Fibroblast of skin of abdomen (primary cell): ENCODE measurements at regions not wholly inside any gene's neighbourhood (a gene's known extent, or its start where the extent isn't known, plus 50 kb on each side); places are given as distances from the start of the nearest gene placed in this dataset.
A peak's percentile ranks its signal among the peaks of the same experiment; 100 is the strongest.
"Not testable (repeated sequence)": the region's sequence is repeated elsewhere in the genome, so short reads cannot be mapped to it uniquely, and the experiment has no call there.

Source experiments
- DNase-seq: peaks from one replicate; pipeline ENCODE4 v3.0.0-alpha.2; 2013

DNA sequence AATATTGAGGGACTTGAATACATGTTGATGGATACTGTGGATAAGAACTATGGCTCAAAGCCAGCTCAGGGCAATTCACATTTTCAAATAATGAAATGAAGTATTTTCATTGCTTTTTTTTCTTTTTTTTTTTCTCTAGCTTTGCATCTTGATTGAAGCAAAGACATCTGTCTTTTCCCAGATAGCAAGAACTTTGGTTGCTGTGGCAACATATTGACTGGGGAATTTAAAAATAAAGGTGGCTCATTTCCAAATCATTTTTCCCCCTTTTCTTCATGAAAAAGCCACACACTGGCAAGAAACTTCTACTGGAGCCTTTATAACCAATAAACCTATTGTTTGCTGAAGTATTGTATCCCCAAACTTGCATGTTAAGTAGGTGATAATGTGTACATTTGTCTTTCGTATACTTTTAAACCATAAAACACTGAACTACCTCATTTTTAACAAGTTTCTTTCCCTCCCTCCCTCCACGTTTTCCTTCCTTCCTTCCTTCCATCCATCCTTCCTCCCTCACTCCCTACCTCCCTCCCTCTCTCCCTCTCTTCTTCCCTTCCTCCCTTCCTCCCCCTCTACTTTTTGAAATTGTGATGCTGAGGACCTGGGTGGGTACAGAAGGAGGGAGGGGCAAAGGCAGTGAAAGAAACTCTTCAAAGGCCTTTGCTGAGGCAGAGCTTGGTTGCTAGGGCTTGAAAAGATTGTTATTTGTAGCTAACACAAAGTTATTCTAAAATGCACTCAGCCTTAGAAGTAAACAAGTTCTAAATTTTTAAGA lies 343.5 kb upstream of the SPRY2 start:
- DNase-seq: no peak

DNA sequence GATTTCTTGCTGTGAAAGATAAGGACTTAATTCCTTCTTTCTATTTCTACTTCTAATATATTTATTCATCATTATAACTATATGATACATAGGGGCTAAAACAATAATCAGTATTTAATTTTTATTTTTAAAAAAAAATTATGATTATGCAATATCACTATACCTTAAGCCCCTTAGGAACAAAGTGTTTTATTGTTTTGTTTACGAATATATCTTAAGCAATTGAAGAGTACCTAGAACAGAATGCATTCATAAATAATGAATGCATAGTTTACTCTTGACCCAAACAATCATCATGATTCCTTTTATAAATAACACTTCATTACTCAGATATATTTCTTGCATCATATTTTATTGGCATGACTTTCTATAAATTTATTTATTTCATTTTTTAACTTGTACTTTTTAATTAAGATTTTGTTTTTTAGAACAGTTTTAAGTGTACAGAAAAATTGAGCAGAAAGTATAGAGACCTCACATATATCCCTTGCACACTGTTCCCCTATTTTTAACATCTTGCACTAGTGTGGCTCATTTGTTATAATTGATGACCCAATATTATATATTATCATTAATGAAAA lies 339.9 kb upstream of the SPRY2 start:
- DNase-seq: no peak

DNA sequence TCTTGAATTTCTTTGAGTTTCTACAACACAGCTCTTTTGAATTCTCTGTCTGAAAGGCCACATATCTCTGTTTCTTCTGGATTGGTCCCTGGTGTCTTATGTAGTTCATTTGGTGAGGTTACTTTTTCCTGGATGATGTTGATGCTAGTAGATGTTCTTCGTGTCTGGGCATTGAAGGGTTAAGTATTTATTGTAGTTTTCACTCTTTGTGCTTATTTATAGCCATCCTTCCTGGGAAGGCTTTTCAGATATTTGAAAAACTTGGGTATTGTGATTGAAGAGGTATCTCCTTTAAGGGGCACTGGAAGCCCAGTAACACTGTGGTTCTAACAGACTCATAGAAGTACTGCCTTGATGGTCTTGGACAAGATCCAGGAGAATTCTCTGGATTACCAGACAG lies 338.5 kb upstream of the SPRY2 start:
- DNase-seq: no peak

DNA sequence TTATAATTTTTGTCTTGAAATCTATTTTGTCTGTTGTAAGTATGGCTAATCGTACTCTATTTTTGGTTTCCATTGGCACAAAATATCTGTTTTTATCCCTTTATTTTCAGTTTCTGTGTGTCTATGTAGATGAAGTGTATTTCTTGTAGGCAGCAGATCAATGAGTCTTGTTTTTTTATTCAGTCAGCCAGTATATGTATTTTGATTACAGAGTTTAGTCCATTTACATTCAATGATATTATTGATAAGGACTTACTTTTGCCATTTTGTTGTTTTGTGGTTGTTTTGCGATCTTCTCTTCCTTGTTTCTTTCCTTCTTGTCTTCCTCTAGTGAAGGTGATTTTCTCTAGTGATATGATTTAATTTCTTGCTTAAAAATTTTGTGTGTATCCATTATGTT lies 336.3 kb upstream of the SPRY2 start:
- DNase-seq: no peak

DNA sequence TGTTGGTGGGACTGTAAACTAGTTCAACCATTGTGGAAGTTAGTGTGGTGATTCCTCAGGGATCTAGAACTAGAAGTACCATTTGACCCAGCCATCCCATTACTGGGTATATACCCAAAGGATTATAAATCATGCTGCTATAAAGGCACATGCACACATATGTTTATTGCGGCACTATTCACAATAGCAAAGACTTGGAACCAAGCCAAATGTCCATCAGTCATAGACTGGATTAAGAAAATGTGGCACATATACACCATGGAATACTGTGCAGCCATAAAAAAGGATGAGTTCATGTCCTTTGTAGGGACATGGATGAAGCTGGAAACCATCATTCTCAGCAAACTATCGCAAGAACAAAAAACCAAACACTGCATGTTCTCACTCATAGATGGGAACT lies 334.5 kb upstream of the SPRY2 start:
- not testable (repeated sequence) for DNase-seq

DNA sequence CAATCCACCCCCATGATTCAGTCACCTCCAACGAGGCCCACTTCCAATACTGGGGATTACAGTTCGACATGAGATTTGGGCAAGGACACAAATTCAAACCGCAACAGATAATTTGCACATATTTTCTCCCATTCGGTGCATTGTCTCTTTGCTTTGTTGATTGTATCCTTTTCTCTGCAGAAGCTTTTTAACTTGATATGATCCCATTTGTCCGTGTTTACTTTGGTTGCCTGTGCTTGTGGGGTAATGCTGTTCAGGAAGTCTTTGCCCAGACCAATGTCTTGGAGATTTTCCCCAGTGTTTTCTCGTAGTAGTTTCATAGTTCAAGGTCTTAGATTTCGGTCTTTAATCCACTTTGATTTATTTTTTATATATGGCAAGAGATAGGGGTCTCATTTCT lies 330.8 kb upstream of the SPRY2 start:
- DNase-seq: no peak

DNA sequence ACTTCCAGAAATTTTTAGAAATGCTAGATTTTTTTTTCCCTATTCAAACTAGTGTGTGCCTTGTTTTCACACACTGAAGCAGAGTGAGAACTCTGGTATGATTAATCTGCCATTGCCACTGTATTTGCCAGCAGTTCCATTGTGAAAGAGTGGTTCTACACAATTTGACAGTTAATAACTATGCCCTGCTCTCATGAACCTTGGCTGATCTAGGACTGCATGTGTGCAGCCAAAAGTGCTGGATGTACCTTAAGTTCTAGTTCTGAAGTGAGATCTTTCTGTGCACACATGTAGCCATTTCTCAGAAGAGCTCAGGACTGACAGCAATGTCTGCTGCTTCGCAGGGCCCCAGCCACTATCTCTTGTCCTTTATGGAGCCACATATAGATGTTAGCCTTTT lies 328.2 kb upstream of the SPRY2 start:
- DNase-seq: no peak

DNA sequence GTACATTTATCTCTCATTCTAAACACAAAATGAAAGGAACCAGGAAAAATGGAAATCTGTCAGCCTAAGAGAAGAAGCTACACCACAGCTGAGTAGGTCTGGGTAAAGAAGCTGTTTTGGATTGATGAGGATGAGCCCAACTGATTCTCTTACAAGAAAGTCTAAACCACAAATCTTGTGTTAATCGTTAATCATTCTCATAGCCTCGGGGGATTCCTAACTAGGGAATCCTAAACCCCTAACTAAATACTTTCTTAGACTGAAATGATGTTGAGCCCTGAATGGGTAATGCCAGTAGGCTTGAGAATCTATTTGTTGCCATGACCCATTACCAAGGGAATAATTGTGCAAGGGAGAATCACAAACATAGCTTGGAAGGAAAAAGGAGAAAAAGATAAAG lies 327.5 kb upstream of the SPRY2 start:
- no peak for DNase-seq

DNA sequence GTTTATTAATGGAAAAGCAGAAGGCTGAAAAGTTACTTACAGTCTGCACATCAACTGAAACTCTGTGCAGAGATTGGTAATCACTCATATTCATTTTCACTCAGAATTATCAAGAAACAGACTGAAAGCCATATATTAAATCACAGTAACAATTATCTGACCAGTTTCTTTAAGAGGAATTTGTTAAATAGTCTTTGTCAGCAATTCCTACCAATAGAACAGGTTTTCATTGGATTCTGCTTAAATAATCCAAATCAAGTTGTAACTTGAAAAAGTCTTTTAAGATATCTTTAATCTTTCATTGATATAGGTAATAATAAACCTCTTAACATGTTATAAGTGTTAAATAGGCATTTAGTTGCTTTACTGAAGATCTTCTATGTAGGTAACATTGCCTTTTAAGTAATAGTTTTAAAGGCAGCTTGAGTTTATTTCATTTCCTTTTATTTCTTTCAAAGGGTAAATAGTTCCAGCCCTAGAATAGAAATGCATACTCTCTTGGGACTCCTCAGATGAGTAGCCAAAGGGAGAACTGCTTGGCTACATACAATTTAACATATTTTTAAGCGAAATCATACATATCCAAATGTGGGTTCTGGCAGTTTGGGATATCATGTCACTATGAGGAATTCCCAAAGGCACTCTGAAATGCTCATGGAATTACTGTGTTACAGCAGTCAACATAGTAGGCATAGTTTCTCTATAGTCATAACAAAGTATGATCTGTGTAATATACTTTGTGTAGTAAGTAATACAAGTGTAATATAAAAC lies 326.0 kb upstream of the SPRY2 start:
- peak; percentile 64 for DNase-seq

DNA sequence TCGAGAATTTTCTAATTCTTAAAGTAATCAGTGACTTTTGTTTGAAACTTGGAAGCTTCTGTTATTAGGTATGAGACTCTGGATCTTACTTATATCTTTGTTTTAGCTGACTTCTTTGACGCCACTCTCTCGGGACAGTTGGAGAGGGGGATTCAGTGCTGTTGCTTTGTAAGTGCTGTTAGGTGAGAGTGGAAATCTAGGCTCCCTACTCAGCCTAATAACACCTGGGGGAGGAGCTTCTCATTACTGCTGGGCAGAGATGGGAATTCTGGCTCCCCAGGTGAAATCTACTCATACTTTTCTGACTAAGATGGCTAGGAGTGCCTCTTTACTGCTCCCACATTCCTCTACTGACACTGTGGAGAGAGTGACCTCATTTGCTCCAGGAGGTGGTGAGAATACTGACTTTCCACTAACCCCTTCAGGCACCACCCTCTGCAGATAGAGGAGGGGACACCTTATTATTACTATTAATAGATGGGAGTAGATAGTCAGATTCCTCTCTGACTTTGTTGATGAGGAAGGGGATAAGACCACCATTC lies 324.9 kb upstream of the SPRY2 start:
- DNase-seq: no peak

DNA sequence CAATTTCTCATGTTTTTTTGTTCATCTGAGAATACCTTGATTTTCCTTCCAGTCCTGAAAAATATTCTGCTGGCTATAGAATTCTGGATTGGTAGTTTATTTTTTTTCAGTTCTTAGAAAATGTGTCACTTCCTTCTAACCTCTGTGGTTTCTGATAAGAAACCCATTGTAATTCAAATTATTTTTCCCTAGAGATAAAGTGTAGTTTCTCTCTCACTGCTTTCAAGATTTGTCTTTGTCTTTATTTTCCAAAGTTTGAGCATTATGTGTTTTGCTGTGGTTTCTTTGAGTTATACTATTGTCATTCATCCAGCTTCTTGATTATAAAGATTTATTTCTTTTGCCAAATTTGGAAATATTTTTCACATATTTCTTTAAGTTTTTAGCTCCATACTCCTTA lies 324.0 kb upstream of the SPRY2 start:
- DNase-seq: peak; percentile 8

DNA sequence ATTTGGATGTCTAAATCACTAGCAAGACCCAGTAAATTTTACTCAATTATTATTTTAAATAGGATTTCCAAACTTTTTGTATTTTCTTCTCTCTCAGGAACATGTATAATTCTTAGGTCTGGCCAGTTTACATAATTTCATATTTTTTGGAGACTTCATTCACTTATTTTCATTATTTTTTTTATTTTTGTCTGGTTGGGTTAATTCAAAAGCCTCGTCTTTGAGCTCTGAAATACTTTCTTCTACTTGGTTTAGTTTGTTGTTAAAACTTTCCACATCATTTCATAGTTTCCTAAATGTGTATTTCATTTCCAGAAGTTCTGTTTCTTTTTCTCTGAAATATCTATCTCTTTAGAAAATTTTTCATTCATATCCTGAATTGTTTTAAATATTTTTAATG lies 322.9 kb upstream of the SPRY2 start:
- DNase-seq: no peak

DNA sequence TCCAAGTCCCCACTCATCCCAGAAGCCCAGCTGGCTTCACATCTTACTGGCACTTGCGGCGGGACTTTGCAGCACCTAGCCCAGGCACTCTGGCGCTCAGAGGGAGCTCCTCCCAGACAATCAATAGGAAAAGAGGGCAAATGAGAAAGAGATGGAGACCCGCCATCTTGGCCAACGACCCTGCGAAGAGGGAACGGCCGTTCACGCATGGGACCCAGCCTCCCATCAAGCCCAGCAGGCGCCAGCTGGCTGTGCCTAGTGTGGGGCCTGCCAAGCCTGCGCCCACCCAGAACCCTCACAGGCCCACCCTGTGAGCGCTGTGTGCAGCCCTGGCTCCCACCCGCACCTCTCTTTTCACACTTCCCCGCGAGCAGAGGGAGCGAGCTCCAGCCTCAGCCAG lies 317.8 kb upstream of the SPRY2 start:
- no peak for DNase-seq

DNA sequence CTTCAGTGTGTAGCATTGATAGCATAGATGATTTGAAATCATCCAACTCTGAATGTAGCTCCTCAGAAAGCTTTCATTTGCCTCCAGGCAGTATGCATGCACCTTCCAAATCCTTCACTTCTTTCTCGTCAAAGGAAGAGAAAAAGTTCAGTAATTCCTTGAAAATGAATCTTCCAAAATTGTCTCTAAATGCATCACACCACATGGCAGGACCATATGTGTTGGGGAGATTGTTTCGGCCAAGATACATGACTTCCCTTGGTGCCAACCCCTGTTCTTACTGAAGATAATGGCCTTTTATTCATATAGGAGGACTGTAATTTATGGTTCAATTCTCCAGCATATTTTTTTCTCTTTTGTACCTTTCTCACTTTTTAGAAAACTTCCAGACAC lies 315.6 kb upstream of the SPRY2 start:
- no peak for DNase-seq

DNA sequence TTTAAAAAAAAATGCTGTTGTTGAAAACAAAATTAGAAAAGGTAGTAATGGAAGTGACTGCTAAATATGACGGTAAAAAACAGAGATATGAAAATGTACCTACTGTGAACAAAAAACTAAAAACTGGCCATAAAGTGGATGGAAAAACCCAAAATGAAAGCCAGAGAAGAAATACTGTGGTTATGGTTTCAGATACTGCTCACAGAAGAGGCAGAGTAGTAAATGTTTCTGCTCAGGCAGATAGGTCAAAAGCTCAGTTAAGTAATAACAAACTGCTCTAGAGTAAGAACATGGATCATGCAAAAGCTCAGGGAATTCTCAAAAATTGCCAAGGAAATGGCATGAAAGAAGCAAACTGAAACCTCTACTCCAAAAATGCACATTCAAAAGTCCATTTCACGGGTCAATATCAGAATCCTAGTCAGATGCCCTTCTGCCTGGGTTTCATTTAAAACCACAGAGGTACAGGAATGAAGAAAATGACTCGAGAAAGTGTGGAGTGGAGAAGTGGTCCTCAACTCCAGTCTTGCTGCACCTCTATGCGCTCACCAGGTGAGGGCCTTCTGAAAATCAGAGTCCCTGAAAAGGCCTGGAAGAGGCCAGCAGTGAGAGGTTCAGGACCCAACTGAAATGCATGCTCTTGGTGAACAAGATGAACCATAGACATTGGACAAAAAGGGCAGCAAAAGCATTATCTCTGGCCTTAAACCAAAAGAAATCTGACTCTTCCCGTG lies 315.0 kb upstream of the SPRY2 start:
- no peak for DNase-seq

DNA sequence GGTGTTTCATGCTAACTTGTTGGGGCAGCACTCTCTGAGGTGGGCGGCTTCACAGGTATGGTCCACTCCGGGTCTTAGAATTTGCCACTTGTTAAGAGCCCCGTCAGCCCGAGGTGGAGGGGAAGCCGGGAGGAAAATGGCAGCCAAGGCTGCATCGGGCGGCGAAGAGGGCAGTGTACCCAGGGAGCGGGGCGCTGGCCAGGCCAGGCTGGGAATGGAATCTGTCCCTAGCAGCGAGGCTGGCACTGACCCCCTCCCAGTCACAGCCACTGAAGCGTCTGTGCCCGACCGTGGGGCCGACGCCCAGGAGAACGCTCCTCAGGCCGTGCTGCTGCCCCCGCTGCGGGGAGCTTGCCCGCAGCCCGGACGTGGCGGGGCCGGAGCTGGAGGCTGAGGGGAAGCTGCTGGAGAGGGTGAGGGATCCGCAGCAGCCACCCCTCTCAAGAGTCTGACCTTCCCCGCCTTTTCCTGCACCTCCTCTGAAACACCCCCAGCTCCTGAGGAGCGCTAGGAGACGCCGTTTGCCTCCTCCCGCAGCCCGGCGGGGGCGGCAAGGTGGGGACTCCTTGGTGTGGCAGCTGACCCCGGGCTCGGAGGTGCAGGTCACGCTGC lies 313.8 kb upstream of the SPRY2 start:
- DNase-seq: no peak

DNA sequence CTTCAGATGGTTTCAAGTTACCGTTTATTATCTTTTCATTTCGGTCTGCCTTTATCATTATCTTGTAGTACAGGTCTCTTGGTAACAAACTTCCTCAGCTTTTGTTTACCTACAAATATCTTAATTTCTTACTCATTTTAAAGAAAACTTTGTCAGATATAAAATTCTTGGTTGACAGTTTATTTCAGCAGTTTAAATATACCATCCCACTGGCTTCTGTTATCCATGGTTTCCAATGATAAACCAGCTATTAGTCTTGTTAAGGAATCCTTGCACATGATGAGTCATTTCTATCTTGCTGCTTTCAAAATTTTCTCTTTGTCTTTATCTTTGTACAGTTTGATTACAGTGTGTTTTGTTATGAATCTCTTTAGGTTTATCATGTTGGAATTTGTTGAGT lies 308.3 kb upstream of the SPRY2 start:
- no peak for DNase-seq

DNA sequence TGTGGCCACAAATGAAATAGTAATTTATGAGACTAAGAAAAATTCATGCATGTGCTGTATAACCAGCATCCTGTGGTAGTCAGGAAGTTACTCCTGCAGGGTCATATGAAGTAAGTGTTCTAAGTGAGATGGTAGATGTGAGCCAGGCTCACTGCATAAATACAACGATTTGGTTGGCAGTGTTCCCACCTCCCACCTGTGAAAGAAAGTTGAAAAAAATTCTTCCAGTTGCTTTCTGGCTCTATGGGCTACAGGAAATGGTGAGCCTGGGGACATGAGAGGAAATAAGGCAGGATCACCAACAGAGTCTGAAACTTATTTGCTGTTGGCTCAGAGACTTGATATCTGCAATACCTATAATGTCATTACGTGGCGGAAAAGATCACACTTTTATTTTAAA lies 301.7 kb upstream of the SPRY2 start:
- DNase-seq: no peak

DNA sequence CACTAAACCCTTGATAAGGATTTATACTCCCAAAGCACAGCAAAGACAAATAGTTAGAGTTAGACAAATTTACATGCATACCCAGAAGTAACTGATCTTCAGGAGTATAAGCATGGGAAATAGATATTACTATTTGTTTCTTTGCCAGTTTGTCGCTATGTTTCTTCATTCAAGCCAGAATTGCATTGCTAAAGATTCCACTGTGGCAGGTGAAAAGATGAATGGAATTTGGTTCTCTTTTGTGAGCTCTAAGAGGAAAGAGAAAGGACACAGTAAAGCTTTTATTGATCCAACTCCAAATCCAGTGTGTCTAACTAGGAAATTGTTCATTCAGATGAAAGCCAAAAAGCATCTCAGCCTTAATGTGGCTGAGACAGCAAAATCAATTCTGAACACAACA lies 292.3 kb upstream of the SPRY2 start:
- DNase-seq: no peak

DNA sequence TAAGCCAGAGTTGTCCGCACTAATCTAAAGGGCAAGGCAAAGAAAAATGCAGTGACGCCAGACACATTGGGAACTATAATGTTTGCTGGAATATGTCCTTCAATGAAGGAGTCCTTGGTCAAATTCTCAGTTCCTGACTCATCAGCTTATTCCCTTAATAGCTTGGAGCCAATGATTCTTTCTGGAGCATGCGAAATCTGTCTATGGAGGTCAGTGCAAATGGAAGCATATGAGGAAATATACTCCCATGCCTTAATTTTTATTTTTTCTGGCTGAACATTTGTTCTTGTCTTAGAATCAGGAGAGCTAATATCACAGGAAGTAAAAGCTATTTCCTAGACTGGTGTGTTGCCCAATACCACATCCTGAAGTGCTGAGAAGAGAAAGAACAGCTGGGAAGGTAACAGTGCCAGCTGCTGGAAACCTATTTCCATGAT lies 289.8 kb upstream of the SPRY2 start:
- peak; percentile 13 for DNase-seq

DNA sequence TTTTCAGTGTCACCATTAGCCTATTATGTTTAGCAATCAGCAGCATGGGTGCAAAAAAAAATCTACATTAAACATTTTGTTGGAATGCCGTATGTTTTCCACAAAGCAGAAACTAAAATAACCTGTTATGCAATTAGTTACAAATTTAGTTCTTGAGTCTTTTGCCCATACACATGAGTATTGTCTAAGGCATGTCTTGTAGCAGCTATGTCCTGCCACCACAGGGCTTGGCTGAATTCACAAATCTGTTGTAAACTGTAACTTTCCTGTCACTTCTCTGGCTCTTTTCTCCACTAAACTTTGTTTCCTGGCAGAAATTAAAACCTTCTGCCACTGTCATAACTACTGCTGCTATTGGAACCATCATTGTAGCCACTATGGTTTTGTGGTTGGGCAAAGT lies 277.9 kb upstream of the SPRY2 start:
- no peak for DNase-seq

DNA sequence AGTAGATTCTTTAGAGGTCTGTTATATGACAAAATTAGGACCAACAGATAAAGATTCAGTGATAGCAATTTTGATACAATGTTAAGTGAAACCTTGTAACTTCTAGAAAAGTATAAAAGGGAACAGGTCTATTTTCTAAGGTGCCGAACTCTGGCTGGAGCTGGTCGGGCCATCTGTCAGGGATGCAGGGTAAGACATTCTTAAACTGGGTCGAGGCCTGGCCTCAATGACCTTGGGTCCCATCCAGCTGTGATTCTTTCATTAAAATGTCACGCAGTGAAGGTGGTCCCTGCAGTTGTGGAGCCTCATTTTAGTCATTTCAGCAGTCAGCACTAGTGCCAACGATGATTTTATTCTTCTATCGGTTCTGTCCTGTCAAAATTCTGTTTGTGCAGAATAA lies 271.9 kb upstream of the SPRY2 start:
- DNase-seq: no peak

DNA sequence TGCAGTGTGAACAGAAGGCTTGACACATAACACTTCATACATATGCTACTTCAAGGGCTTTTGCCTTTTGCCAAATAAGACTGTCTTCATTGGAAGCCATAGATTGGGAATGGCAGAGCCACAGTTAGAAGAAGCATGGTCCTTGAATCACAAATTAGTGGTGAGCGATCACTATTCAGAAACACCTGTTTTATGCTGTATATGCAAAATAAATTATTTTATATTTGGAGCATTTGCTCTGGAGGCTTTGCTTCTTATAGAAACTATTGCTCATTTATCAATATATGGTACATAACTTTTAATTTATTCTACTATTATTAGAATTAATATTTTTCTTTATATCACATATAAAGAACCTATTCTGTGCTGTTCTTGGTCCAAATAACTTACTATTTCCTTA lies 270.4 kb upstream of the SPRY2 start:
- no peak for DNase-seq
